SKM-1 treated with dmso at 0.1 percent for 144 hours (cell line): ENCODE measurements at regions not wholly inside any gene's neighbourhood (a gene's known extent, or its start where the extent isn't known, plus 50 kb on each side); places are given as distances from the start of the nearest gene placed in this dataset.
"Not testable (repeated sequence)": the region's sequence is repeated elsewhere in the genome, so short reads cannot be mapped to it uniquely, and the experiment has no call there.

ENCODE experiments used
- DNase-seq: peaks from one replicate; lab custom pipeline; 2025; ENCODE audit not compliant: unreplicated experiment; lab: John Stamatoyannopoulos, UW

GRCh38 chr12:3418609-3419390, 72.2 kb upstream of the PRMT8 start:
- DNase-seq = no peak

- DNase-seq = no peak
Observed at GRCh38 chr12:3419558-3419957, 71.4 kb upstream of the PRMT8 start.

DNA sequence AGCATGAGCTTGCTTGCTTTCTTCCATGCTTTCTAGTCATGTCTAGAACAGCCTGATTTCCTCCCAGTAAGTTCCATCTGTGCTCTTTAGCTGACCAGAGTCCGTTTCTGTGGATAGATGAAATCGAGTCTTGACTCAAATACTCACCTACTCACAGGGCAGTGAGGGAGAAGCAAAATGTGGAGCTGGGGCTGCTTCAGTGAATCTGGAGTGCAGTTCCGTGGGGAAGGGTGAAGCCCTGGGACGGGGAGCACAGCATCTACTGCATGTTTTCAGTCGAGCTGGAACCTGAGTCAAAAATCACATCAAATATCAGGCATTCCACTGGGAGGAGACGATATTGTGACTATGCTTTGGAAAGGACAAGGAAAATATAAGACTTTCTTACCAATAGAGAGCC, 70.3 kb upstream of the PRMT8 start:
- DNase-seq = no peak

DNA sequence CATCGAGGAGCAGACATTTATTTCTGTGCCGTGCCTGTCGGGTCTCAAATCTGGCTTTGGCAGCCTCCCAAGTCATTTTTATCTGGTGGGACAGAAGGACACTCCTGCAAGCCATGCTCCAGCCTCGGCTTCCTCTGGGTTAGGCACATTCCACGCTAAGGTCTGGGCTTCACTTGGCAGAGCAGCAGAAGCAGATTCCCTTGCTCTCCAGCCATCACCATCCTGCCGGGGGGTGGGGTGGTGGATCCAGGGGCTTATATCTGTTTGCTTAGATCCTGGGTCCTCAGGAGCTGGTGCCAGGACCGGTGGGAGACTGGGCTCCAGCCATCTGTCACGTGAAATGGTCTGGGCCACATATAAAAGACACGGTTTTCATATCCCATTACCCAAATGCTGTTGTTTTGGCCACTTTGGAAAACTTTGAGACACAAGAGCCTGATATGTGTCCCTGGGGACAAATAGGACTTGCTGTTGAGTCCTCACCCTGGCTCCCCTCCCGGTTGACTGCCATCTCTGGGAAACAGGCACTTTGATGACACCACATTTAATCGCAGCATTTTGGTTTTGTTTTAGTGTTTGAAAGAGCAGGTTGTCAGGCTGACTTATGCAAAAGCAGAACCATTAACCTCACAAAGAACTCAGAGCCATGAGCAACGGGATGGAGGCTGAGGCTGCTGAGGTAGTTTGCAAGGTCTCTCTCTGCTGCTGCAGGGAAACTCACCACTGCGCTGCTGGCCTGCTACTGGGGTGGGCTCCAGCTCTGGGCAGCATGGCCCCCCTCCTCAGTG, 69.6 kb upstream of the PRMT8 start:
- no peak for DNase-seq

GRCh38 chr12:3424796-3425195, 66.2 kb upstream of the PRMT8 start:
- not testable (repeated sequence) for DNase-seq

DNA sequence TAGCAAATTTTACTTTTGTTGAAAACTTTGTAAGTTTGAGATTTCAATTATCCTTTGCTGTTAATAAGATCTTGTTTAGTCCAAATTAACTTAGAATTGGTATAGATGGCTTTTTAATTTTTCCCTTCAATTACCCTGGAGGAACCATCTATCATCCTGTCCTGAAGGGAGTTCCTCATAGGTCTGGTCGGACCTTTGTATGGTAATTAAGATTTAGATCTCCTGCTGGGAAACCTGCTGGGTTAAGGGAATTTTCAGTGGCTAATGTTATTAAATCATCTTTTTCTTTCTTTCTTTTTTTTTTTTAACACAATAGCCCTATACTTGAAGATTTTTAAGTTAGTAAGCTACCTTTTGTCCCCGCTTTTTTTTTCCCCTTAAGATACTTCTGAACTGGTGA, 63.0 kb upstream of the PRMT8 start:
- no peak for DNase-seq

DNA sequence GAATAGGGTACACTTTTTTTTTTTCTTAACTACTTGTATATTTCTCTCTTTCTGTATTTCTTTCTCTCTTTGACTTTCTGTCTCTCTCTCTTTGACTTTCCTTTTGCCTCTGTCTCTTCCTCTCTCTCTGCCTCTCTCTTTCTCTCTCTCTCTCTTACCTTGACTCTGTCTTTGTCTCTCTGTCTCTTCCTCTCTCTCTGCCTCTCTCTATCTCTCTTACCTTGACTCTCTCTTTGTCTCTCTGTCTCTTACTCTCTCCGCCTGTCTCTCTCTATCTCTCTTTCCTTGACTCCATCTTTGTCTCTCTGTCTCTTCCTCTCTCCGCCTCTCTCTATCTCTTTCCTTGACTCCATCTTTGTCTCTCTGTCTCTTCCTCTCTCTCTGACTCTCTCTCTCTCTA, 62.4 kb upstream of the PRMT8 start:
- no peak for DNase-seq

DNA sequence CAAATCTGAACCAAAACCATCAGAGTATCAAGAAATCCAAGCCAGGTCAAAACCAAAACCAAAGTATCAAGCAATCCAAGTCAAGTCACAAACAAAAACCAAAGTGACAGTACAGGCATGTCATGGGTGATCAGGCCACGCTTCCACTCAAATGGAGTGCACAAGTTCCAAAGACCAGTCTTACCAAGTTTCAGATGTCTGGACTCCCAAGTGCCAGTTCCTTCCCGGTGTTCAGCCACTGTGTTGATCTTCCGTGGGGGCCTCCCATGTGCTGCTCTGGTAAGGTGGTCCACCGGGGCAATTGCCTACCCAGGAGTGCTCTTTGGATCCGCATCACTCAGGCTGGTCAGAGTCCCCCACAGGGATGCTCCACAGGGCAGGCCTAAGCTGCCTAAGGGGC, 61.5 kb upstream of the PRMT8 start:
- not testable (repeated sequence) for DNase-seq

DNA sequence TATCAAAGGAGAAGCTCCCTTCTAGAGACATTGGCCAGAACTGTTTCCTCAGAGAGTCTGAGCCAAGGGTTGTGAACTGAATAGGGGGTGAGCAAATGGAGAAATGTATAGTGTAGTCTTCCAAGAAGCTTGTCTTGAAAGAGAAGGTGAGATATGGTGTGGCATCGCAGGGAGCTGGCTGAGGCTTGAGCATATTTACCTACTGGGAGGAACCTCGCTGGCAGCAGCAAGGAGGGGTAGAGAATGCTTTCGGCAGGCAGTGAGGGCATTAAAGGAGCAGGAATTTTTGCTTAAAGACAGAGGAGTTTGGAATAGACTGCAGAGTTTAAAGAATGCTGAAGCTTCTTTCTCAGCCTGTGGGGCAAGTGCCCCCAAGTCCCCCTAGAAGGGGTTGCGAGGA, 59.3 kb upstream of the PRMT8 start:
- DNase-seq = no peak

GRCh38 chr12:3432176-3432742, 58.7 kb upstream of the PRMT8 start:
- no peak for DNase-seq

DNA sequence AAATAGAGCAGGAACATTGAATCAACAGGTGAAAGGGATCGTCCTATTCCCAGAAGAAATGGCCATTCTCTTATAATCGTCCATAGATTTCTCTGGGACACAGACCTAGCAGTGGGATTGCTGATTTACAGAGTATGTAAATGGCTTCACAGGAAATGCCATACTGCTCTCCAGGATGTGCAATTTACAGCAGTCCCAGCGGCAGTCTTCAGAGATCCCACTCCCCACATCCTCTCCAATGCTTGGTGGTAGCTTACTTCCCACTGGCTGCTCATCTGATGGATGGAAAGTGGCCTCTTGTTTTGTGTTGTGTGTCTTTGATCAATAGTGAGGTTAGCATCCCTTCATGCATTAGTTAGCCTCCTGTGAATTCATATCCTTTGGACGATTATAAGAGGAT, 58.1 kb upstream of the PRMT8 start:
- no peak for DNase-seq

- no peak for DNase-seq
Observed at GRCh38 chr12:3436461-3437065, 54.4 kb upstream of the PRMT8 start.

DNA sequence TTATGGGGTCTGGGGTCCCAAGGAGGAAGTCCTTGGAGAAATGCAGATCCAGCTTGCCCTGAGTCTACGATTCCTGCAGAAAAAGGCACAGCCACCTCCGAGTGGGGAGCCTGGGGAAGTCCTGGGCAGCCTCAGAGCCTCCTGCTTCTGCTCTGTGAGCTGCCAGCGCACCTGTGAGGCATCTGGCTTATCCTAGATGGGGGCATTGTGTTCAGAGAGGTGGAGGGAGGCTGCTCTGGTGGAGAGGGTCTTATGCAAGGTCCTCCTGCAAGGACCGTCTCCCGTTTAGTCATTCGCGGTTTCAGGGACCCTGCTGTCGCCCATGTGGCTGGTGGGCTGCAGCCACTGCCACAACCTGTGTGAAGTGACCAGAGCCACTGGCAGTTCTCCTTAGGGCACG, 53.0 kb upstream of the PRMT8 start:
- DNase-seq = no peak

GRCh38 chr12:3438401-3438800, 52.6 kb upstream of the PRMT8 start:
- no peak for DNase-seq
